Mesenchymal stem cell (in vitro differentiated cells and primary cell): ENCODE measurements at regions not wholly inside any gene's neighbourhood (a gene's known extent, or its start where the extent isn't known, plus 50 kb on each side); places are given as distances from the start of the nearest gene placed in this dataset.

Source experiments
- DNase-seq: peaks from one replicate; pipeline ENCODE4 v3.0.0-alpha.2; 2013
- H2AFZ ChIP-seq: one replicate; pipeline ENCODE4 v1.6.1; 2013; ENCODE audit warnings: low read depth, mild to moderate bottlenecking, control low read depth, inconsistent platforms, low read length, moderate library complexity
- H2AK5ac ChIP-seq: 2 replicates; pipeline ENCODE4 v1.6.1; 2013; ENCODE audit warnings: low read length, moderate library complexity, mild to moderate bottlenecking, inconsistent platforms; ENCODE audit not compliant: severe bottlenecking
- H2BK120ac ChIP-seq: one replicate; pipeline ENCODE4 v1.6.1; 2013; ENCODE audit warnings: low read depth, mild to moderate bottlenecking, inconsistent platforms, low read length, moderate library complexity
- H2BK12ac ChIP-seq, 2 experiments: one replicate each; pipeline ENCODE4 v1.6.1; 2013; ENCODE audit warnings: inconsistent platforms in 2 of 2, low read length in 2 of 2, mild to moderate bottlenecking in 2 of 2, moderate library complexity in 2 of 2, control low read depth in 1 of 2
- H2BK15ac ChIP-seq: one replicate; pipeline ENCODE4 v1.6.1; 2013; ENCODE audit warnings: mild to moderate bottlenecking, low read depth, inconsistent platforms; ENCODE audit not compliant: poor library complexity, severe bottlenecking
- H2BK5ac ChIP-seq: 2 replicates; pipeline ENCODE4 v1.6.1; 2013; ENCODE audit warnings: low read depth, mild to moderate bottlenecking, low read length, control low read depth, inconsistent platforms; ENCODE audit not compliant: poor library complexity, severe bottlenecking
- H3K14ac ChIP-seq, 2 experiments: one replicate each; pipeline ENCODE4 v1.6.1; 2013; ENCODE audit warnings: inconsistent platforms in 2 of 2, low read length in 2 of 2, control low read depth in 1 of 2, mild to moderate bottlenecking in 1 of 2, moderate library complexity in 1 of 2
- H3K18ac ChIP-seq, 2 experiments: one replicate each; pipeline ENCODE4 v1.6.1; 2013; ENCODE audit warnings: inconsistent platforms in 2 of 2, low read length in 2 of 2, control low read depth in 1 of 2, low read depth in 1 of 2, mild to moderate bottlenecking in 1 of 2
- H3K23ac ChIP-seq, 2 experiments: one replicate each; pipeline ENCODE4 v1.6.1; 2013; ENCODE audit warnings: inconsistent platforms in 2 of 2, low read length in 2 of 2, mild to moderate bottlenecking in 2 of 2, moderate library complexity in 2 of 2, control low read depth in 1 of 2
- H3K27ac ChIP-seq: 2 replicates; pipeline ENCODE4 v1.5.1; 2013; ENCODE audit warnings: mild to moderate bottlenecking, moderate library complexity, low read length, control low read depth, inconsistent platforms; ENCODE audit not compliant: poor library complexity, severe bottlenecking
- H3K27me3 ChIP-seq, 2 experiments: 2 replicates each; pipeline versions ENCODE4 v1.6.1 to v1.7.0; 2013; ENCODE audit warnings: low read length in 2 of 2, mild to moderate bottlenecking in 2 of 2, moderate library complexity in 2 of 2, control low read depth in 1 of 2, inconsistent platforms in 1 of 2; ENCODE audit not compliant: control insufficient read depth in 1 of 2, insufficient read depth in 1 of 2
- H3K36me3 ChIP-seq, 2 experiments: 2 replicates each; pipeline versions ENCODE4 v1.6.1 to v1.7.0; 2013; ENCODE audit warnings: low read length in 2 of 2, control low read depth in 1 of 2, inconsistent platforms in 1 of 2, low read depth in 1 of 2, mild to moderate bottlenecking in 1 of 2; ENCODE audit not compliant: insufficient read depth in 2 of 2, control insufficient read depth in 1 of 2
- H3K4ac ChIP-seq, 2 experiments: one replicate each; pipeline ENCODE4 v1.6.1; 2013; ENCODE audit warnings: inconsistent platforms in 2 of 2, low read length in 2 of 2, mild to moderate bottlenecking in 2 of 2, moderate library complexity in 2 of 2, control low read depth in 1 of 2, low read depth in 1 of 2
- H3K4me1 ChIP-seq: 2 replicates; pipeline ENCODE4 v1.6.1; 2013; ENCODE audit warnings: low read depth, low read length, control low read depth; ENCODE audit not compliant: control insufficient read depth, insufficient read depth
- H3K4me2 ChIP-seq: 2 replicates; pipeline ENCODE4 v1.6.1; 2013; ENCODE audit warnings: low read length, mild to moderate bottlenecking, inconsistent platforms; ENCODE audit not compliant: poor library complexity, severe bottlenecking
- H3K4me3 ChIP-seq, 2 experiments: 2 replicates each; pipeline versions ENCODE4 v1.5.1 to v1.7.0; 2013; ENCODE audit warnings: low read length in 2 of 2, mild to moderate bottlenecking in 2 of 2, control low read depth in 1 of 2, low read depth in 1 of 2; ENCODE audit not compliant: insufficient read depth in 1 of 2
- H3K79me1 ChIP-seq: replicated peaks from 2 replicates; pipeline ENCODE4 v1.6.1; 2013; ENCODE audit warnings: mild to moderate bottlenecking, control low read depth, low read length, inconsistent platforms; ENCODE audit not compliant: poor library complexity, severe bottlenecking
- H3K9ac ChIP-seq: 2 replicates; pipeline ENCODE4 v1.7.0; 2013; ENCODE audit warnings: mild to moderate bottlenecking, low read length, moderate library complexity
- H3K9me3 ChIP-seq: 2 replicates; pipeline ENCODE4 v1.7.0; 2013; ENCODE audit warnings: mild to moderate bottlenecking, low read length; ENCODE audit not compliant: control insufficient read depth
- H4K8ac ChIP-seq: one replicate; pipeline ENCODE4 v1.6.1; 2013; ENCODE audit warnings: inconsistent platforms, mild to moderate bottlenecking, low read length, moderate library complexity
- H4K91ac ChIP-seq: one replicate; pipeline ENCODE4 v1.6.1; 2013; ENCODE audit warnings: mild to moderate bottlenecking, low read length, inconsistent platforms
- WGBS: methylation state at CpG from one replicate; pipeline ENCODE4 v1.1.7; 2013; ENCODE audit warnings: mixed read lengths; 5-methylcytosine and 5-hydroxymethylcytosine counted together

- Histone ChIP-seq H3K4me2 (no peak overlapping the region), H2BK12ac (no peak overlapping the region), H3K27ac (no peak overlapping the region), H3K9ac (peak overlapping the region; percentile 68), H3K18ac (no peak overlapping the region), H2BK120ac (no peak overlapping the region), H3K4ac (no peak overlapping the region), H4K8ac (no peak overlapping the region), H3K4me1 (peaks cover 9% of the 10 kb centered on the region), H2AK5ac (no peak overlapping the region), H2AFZ (no peak overlapping the region), H2BK15ac (no peak overlapping the region), H3K27me3 (no peaks in the 10 kb centered on the region), H3K4me3 (peak overlapping the region in 1 of 2 experiments; percentile 55), H3K36me3 (no peaks in the 10 kb centered on the region), H3K14ac (no peak overlapping the region), H2BK5ac (no peak overlapping the region), H3K23ac (no peak overlapping the region), H3K79me1 (no peaks in the 10 kb centered on the region), H4K91ac (no peak overlapping the region), H3K9me3 (no peaks in the 10 kb centered on the region)
- WGBS = 77% methylated on average over 7 of the region's 10 CpGs
- no peak for DNase-seq
Observed at GRCh38 chr13:20340759-20341171, 108.6 kb upstream of the GJB6 start.

- H2BK5ac ChIP-seq = no peak overlapping the region
- no peak overlapping the region for H2AFZ ChIP-seq
- H3K9ac ChIP-seq = peak overlapping the region; percentile 68
- no peak overlapping the region for H3K27ac ChIP-seq
- no peaks in the 10 kb centered on the region for H3K27me3 ChIP-seq
- H3K4ac ChIP-seq = no peak overlapping the region
- no peak overlapping the region for H3K23ac ChIP-seq
- H3K9me3 ChIP-seq = no peaks in the 10 kb centered on the region
- no peaks in the 10 kb centered on the region for H3K79me1 ChIP-seq
- no peak overlapping the region for H2AK5ac ChIP-seq
- H3K14ac ChIP-seq = no peak overlapping the region
- DNase-seq = no peak
- no peak overlapping the region for H4K91ac ChIP-seq
- no peaks in the 10 kb centered on the region for H3K36me3 ChIP-seq
- H4K8ac ChIP-seq = no peak overlapping the region
- H2BK15ac ChIP-seq = no peak overlapping the region
- H2BK120ac ChIP-seq = no peak overlapping the region
- no peak overlapping the region for H2BK12ac ChIP-seq
- H3K18ac ChIP-seq = no peak overlapping the region
- H3K4me2 ChIP-seq = no peak overlapping the region
- peaks cover 9% of the 10 kb centered on the region for H3K4me1 ChIP-seq
- H3K4me3 ChIP-seq = peak overlapping the region in 1 of 2 experiments; percentile 55
- 92% methylated on average over 11 of the region's 12 CpGs for WGBS
Observed at GRCh38 chr13:20340136-20340758, 108.1 kb upstream of the GJB6 start.

- no peak for DNase-seq
- H3K27me3 ChIP-seq = peaks cover 0 to 6% of the 10 kb centered on the region in 2 experiments
- no peak overlapping the region for H3K18ac ChIP-seq
- H3K27ac ChIP-seq = no peak overlapping the region
- no peak overlapping the region for H4K91ac ChIP-seq
- no peak overlapping the region for H3K4me3 ChIP-seq
- 92% methylated on average over 5 of the region's 5 CpGs for WGBS
- no peaks in the 10 kb centered on the region for H3K9me3 ChIP-seq
- H2AFZ ChIP-seq = no peak overlapping the region
- H2BK5ac ChIP-seq = no peak overlapping the region
- H4K8ac ChIP-seq = no peak overlapping the region
- H2AK5ac ChIP-seq = no peak overlapping the region
- no peak overlapping the region for H2BK120ac ChIP-seq
- no peak overlapping the region for H3K4ac ChIP-seq
- no peak overlapping the region for H3K9ac ChIP-seq
- H3K36me3 ChIP-seq = no peaks in the 10 kb centered on the region
- no peak overlapping the region for H3K14ac ChIP-seq
- H3K79me1 ChIP-seq = no peaks in the 10 kb centered on the region
- H2BK12ac ChIP-seq = no peak overlapping the region
- no peak overlapping the region for H2BK15ac ChIP-seq
- H3K23ac ChIP-seq = no peak overlapping the region
- no peak overlapping the region for H3K4me2 ChIP-seq
- H3K4me1 ChIP-seq = peaks cover 9% of the 10 kb centered on the region
Observed at GRCh38 chr13:20337884-20338551, 105.9 kb upstream of the GJB6 start.

GRCh38 chr13:20336761-20337160 is 104.6 kb upstream of the GJB6 start:
- Histone ChIP-seq H3K23ac (no peak overlapping the region), H3K27me3 (peaks cover 0 to 6% of the 10 kb centered on the region in 2 experiments), H3K18ac (no peak overlapping the region), H3K9ac (no peak overlapping the region), H3K4me3 (no peak overlapping the region), H2AFZ (no peak overlapping the region), H2AK5ac (no peak overlapping the region), H3K14ac (no peak overlapping the region), H4K91ac (no peak overlapping the region), H3K27ac (no peak overlapping the region), H3K36me3 (no peaks in the 10 kb centered on the region), H3K79me1 (no peaks in the 10 kb centered on the region), H2BK5ac (no peak overlapping the region), H2BK12ac (no peak overlapping the region), H2BK15ac (no peak overlapping the region), H3K4me1 (peaks cover 9% of the 10 kb centered on the region), H4K8ac (no peak overlapping the region), H3K4me2 (no peak overlapping the region), H3K9me3 (no peaks in the 10 kb centered on the region), H3K4ac (no peak overlapping the region), H2BK120ac (no peak overlapping the region)
- DNase-seq = no peak
- 92% methylated on average over 4 of the region's 4 CpGs for WGBS
